ENCODE measurements at regions not wholly inside any gene's neighbourhood (a gene's known extent, or its start where the extent isn't known, plus 50 kb on each side); places are given as distances from the start of the nearest gene placed in this dataset.

- Mint-ChIP-seq H3K36me3 (ENCODE audit: low read depth, unreplicated experiment) (no peaks in the 10 kb centered on the region), H3K27ac (ENCODE audit: unreplicated experiment) (no peak overlapping the region), H3K27me3 (ENCODE audit: unreplicated experiment) (peaks cover 7% of the 10 kb centered on the region), H3K9me3 (ENCODE audit: unreplicated experiment) (no peaks in the 10 kb centered on the region), H3K4me1 (ENCODE audit: unreplicated experiment) (peaks cover 5% of the 10 kb centered on the region), H3K4me3 (ENCODE audit: unreplicated experiment) (no peak overlapping the region)
- no peak for DNase-seq (ENCODE audit: low spot score)
- no peak for TF ChIP-seq CTCF (IDR thresholded peaks at IDR 0.05; ENCODE audit: unreplicated experiment)
These were observed 150.7 kb downstream of the TSN start for GRCh38 chr2:121906170-121906569.

GRCh38 chr2:121907928-121908327 lies 152.5 kb downstream of the TSN start:
- H3K27ac Mint-ChIP-seq (ENCODE audit: unreplicated experiment): no peak overlapping the region
- H3K36me3 Mint-ChIP-seq (ENCODE audit: low read depth, unreplicated experiment): no peaks in the 10 kb centered on the region
- no peak for DNase-seq (ENCODE audit: low spot score)
- H3K27me3 Mint-ChIP-seq (ENCODE audit: unreplicated experiment): peaks cover 7% of the 10 kb centered on the region
- no peak for TF ChIP-seq CTCF (IDR thresholded peaks at IDR 0.05; ENCODE audit: unreplicated experiment)
- no peak overlapping the region for H3K4me3 Mint-ChIP-seq (ENCODE audit: unreplicated experiment)
- peaks cover 9% of the 10 kb centered on the region for H3K4me1 Mint-ChIP-seq (ENCODE audit: unreplicated experiment)
- no peaks in the 10 kb centered on the region for H3K9me3 Mint-ChIP-seq (ENCODE audit: unreplicated experiment)

- no peak overlapping the region for H3K4me3 Mint-ChIP-seq (ENCODE audit: unreplicated experiment)
- DNase-seq (ENCODE audit: low spot score): no peak
- no peak overlapping the region for H3K27ac Mint-ChIP-seq (ENCODE audit: unreplicated experiment)
- peaks cover 7% of the 10 kb centered on the region for H3K4me1 Mint-ChIP-seq (ENCODE audit: unreplicated experiment)
- H3K9me3 Mint-ChIP-seq (ENCODE audit: unreplicated experiment): no peaks in the 10 kb centered on the region
- peaks cover 3% of the 10 kb centered on the region for H3K27me3 Mint-ChIP-seq (ENCODE audit: unreplicated experiment)
- TF ChIP-seq CTCF (IDR thresholded peaks at IDR 0.05; ENCODE audit: unreplicated experiment): no peak
- no peaks in the 10 kb centered on the region for H3K36me3 Mint-ChIP-seq (ENCODE audit: low read depth, unreplicated experiment)
These were observed 154.7 kb downstream of the TSN start for GRCh38 chr2:121910139-121910538.

GRCh38 chr2:121911036-121911435 lies 155.6 kb downstream of the TSN start:
- Mint-ChIP-seq H3K27me3 (ENCODE audit: unreplicated experiment) (peaks cover 3% of the 10 kb centered on the region), H3K4me1 (ENCODE audit: unreplicated experiment) (peaks cover 7% of the 10 kb centered on the region), H3K36me3 (ENCODE audit: low read depth, unreplicated experiment) (no peaks in the 10 kb centered on the region), H3K4me3 (ENCODE audit: unreplicated experiment) (no peak overlapping the region), H3K9me3 (ENCODE audit: unreplicated experiment) (no peaks in the 10 kb centered on the region), H3K27ac (ENCODE audit: unreplicated experiment) (no peak overlapping the region)
- no peak for DNase-seq (ENCODE audit: low spot score)
- TF ChIP-seq CTCF (IDR thresholded peaks at IDR 0.05; ENCODE audit: unreplicated experiment): no peak

- H3K36me3 Mint-ChIP-seq (ENCODE audit: low read depth, unreplicated experiment): no peaks in the 10 kb centered on the region
- H3K9me3 Mint-ChIP-seq (ENCODE audit: unreplicated experiment): no peaks in the 10 kb centered on the region
- H3K27me3 Mint-ChIP-seq (ENCODE audit: unreplicated experiment): no peaks in the 10 kb centered on the region
- TF ChIP-seq CTCF (IDR thresholded peaks at IDR 0.05; ENCODE audit: unreplicated experiment): no peak
- H3K27ac Mint-ChIP-seq (ENCODE audit: unreplicated experiment): no peak overlapping the region
- no peak for DNase-seq (ENCODE audit: low spot score)
- H3K4me3 Mint-ChIP-seq (ENCODE audit: unreplicated experiment): no peak overlapping the region
- no peaks in the 10 kb centered on the region for H3K4me1 Mint-ChIP-seq (ENCODE audit: unreplicated experiment)
These were observed 161.7 kb downstream of the TSN start for GRCh38 chr2:121917143-121917542.

Data from endothelial cell (in vitro differentiated cells).